Colonic mucosa (tissue), 4 donors: ENCODE measurements at regions not wholly inside any gene's neighbourhood (a gene's known extent, or its start where the extent isn't known, plus 50 kb on each side); places are given as distances from the start of the nearest gene placed in this dataset.

Source experiments
- DNase-seq: peaks from one replicate; pipeline ENCODE4 v3.0.0-alpha.2; 2020
- H3K27ac ChIP-seq: fragments of 200-600 bp; one replicate; pipeline ENCODE4 v1.8.0; 2021
- H3K27me3 ChIP-seq: fragments of 200-600 bp; one replicate; pipeline ENCODE4 v1.8.0; 2021
- H3K36me3 ChIP-seq: fragments of 200-600 bp; one replicate; pipeline ENCODE4 v1.8.0; 2021
- H3K4me1 ChIP-seq: fragments of 200-600 bp; one replicate; pipeline ENCODE4 v1.8.0; 2021; ENCODE audit warnings: mild to moderate bottlenecking
- H3K4me3 ChIP-seq: fragments of 200-600 bp; one replicate; pipeline ENCODE4 v1.8.0; 2021
- H3K9ac ChIP-seq, 2 donors: one replicate each; pipeline ENCODE4 v1.7.0; 2013; ENCODE audit warnings: control low read depth in 2 of 2, low read depth in 2 of 2, low read length in 2 of 2
- H3K9me3 ChIP-seq: fragments of 200-600 bp; one replicate; pipeline ENCODE4 v1.8.0; 2021
- intact Hi-C: fragments of 100-400 bp; cut with DNase I; formaldehyde crosslinking; loops from one replicate; pipeline ENCODE4 v1.14.1; 2022
- TF ChIP-seq, protein P1 (sequence below): fragments of 200-600 bp; IDR thresholded peaks from one replicate; pipeline ENCODE4 v1.8.0; 2022; ENCODE audit warnings: antibody characterized with exemption, mild to moderate bottlenecking
- donor health status: healthy.
- donor health status: DM: no; HTN: no; CAD: no.
- donor health status: DM: no; HTN: no; CAD: no.

DNA sequence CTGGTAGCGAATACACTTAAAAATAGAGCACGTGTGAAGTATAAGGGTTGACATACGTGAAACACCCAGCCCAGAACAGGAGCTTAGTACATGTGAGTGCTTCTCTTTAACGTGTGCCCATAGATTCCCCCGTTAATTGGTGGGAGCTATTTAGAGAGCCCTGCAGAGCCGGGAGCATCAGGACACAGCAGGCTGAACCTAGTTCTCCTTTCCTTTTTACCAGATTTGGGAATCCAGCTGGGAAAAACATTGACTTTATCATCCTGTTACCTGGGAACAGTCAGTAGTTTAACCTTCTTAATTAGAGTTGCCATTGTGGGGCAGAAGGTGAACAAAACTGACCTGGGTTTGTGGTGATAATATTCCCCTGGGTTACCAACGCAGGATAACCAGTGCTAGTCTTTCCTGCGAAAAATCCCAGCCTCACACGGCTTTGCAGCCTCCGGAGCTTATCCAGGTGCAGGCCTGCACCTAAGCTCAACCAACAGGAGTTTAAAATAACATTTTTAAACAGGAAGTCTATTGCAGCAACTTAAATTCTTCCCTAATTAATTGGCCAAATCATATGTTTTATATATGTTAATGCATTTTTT is 78.1 kb upstream of the SPTBN1 start:
- intact Hi-C loops: no loop called here
- H3K4me3 ChIP-seq: no peak overlapping the region
- DNase-seq: no peak
- H3K36me3 ChIP-seq: no peaks in the 10 kb centered on the region
- H3K4me1 ChIP-seq: no peaks in the 10 kb centered on the region
- H3K9me3 ChIP-seq: no peaks in the 10 kb centered on the region
- H3K27ac ChIP-seq: no peak overlapping the region
- no peak overlapping the region for H3K9ac ChIP-seq
- no peaks in the 10 kb centered on the region for H3K27me3 ChIP-seq
- TF ChIP-seq, protein P1, sequence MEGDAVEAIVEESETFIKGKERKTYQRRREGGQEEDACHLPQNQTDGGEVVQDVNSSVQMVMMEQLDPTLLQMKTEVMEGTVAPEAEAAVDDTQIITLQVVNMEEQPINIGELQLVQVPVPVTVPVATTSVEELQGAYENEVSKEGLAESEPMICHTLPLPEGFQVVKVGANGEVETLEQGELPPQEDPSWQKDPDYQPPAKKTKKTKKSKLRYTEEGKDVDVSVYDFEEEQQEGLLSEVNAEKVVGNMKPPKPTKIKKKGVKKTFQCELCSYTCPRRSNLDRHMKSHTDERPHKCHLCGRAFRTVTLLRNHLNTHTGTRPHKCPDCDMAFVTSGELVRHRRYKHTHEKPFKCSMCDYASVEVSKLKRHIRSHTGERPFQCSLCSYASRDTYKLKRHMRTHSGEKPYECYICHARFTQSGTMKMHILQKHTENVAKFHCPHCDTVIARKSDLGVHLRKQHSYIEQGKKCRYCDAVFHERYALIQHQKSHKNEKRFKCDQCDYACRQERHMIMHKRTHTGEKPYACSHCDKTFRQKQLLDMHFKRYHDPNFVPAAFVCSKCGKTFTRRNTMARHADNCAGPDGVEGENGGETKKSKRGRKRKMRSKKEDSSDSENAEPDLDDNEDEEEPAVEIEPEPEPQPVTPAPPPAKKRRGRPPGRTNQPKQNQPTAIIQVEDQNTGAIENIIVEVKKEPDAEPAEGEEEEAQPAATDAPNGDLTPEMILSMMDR: no peak

DNA sequence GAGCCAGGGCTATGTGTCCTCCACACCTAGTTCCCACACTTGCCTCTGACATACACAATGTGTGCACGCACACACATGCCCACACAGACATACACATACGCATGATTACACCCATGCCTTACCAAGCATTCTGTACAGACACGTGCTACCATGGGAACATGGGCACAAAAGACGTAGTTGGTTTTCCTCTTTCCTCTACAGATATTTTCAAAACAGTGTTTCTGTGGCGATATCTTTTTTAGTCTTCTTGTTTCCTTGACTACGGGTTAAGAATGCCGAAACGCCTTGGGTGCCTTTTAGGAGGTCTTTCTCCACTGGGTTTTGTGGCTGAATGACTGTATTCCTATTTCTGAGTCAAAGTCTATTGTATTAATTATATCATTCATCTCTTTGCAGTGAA is 75.5 kb upstream of the SPTBN1 start:
- intact Hi-C loops: no loop called here
- H3K4me3 ChIP-seq: no peak overlapping the region
- H3K27ac ChIP-seq: no peak overlapping the region
- no peaks in the 10 kb centered on the region for H3K4me1 ChIP-seq
- H3K9me3 ChIP-seq: no peaks in the 10 kb centered on the region
- H3K27me3 ChIP-seq: no peaks in the 10 kb centered on the region
- no peak overlapping the region for H3K9ac ChIP-seq
- TF ChIP-seq, protein P1: no peak
- no peaks in the 10 kb centered on the region for H3K36me3 ChIP-seq
- no peak for DNase-seq

DNA sequence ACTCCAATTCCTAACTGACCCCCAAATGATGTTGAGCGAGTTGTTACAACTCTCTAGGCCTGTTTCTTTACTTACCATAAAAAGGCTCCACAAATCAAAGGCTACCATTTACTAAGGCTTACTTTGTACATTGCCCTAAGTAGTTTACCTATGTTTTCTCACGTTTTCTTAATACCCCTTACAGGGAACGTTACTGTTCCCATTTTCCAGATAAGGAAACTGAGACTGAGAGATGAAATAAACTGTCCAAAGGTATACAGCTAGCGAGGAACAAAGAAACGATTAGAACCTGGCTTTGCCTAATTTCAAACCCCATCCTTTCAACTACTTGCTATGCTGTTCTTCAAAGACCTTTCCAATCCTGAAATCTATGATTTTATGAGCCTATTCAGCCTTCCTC is 74.8 kb upstream of the SPTBN1 start:
- H3K36me3 ChIP-seq: no peaks in the 10 kb centered on the region
- H3K9ac ChIP-seq: no peak overlapping the region
- no peaks in the 10 kb centered on the region for H3K4me1 ChIP-seq
- TF ChIP-seq, protein P1: no peak
- H3K9me3 ChIP-seq: no peaks in the 10 kb centered on the region
- no peaks in the 10 kb centered on the region for H3K27me3 ChIP-seq
- no peak overlapping the region for H3K4me3 ChIP-seq
- no peak for DNase-seq
- no peak overlapping the region for H3K27ac ChIP-seq
- intact Hi-C loops: no loop called here

DNA sequence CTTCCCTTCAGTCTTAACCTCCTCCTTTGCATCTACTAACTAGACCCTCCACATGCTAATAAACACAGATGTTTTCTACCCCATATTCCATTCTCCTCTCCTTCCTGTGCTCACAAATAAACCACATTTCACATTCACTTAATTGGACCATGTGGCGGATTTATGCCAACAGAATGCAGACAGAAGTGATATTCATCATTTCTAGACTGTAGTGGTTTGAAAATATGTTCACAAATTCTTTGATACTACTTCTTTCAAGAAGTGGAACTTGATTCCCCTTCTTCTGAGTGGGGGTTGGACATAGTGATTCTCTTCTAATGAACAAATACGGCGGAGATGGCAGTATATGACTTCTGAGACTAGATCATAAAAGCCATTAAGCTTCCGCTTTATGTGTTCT is 73.5 kb upstream of the SPTBN1 start:
- DNase-seq: no peak
- TF ChIP-seq, protein P1: no peak
- intact Hi-C loops: no loop called here
- no peaks in the 10 kb centered on the region for H3K36me3 ChIP-seq
- H3K4me3 ChIP-seq: no peak overlapping the region
- no peaks in the 10 kb centered on the region for H3K4me1 ChIP-seq
- H3K27me3 ChIP-seq: no peaks in the 10 kb centered on the region
- H3K9ac ChIP-seq: no peak overlapping the region
- no peaks in the 10 kb centered on the region for H3K9me3 ChIP-seq
- no peak overlapping the region for H3K27ac ChIP-seq

DNA sequence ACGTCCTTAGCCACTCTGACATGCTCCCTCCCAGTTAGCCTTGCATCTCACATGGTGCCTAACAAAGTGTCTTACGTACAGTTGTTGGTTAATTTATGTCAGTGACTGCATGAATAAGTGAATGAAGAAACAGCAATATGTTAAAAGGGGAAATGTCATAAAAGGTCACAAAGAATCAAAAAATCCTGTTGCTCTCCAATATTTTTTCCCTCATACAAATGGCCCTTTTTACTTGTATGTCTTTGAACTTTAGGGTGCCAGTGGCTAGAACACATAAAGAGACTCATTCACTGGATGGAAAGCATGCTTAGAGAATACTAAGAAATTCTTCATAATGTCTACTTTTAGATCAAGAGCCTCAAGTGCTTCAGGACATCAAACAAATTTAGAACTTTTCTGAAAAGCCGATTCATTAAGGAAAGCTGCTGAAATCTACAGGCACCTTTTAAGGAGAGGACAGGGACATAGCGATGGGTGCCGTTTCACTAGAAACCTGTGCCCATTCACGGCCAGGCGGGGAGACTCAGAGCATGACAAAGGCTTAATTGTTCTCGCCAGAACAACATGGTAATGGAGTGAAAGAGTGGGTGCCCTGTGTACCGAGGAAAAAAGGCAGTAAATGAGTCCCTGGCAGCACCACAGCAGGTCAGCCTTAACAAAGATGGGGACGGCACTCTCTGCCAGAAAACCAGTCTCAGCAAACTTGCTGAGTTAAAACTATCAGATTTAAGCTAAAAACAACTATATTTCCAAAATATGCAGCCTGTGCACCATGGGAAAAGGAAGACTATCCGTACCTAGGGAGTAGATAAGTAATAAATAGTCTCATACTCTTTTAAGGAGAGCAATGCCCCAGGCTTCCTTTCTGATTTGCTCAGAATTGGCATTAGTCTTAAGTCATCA is 71.6 kb upstream of the SPTBN1 start:
- H3K9ac ChIP-seq: no peak overlapping the region
- DNase-seq: no peak
- intact Hi-C loops: no loop called here

More for the DNA sequence above, 71.6 kb upstream of the SPTBN1 start:
- Histone ChIP-seq H3K4me3 (no peak overlapping the region), H3K4me1 (no peaks in the 10 kb centered on the region), H3K9me3 (no peaks in the 10 kb centered on the region), H3K27ac (no peak overlapping the region), H3K36me3 (no peaks in the 10 kb centered on the region), H3K27me3 (no peaks in the 10 kb centered on the region)
- TF ChIP-seq, protein P1: no peak
